Bronchial epithelial cell (primary cell): ENCODE measurements at regions not wholly inside any gene's neighbourhood (a gene's known extent, or its start where the extent isn't known, plus 50 kb on each side); places are given as distances from the start of the nearest gene placed in this dataset.

Source experiments
- DNase-seq: peaks from one replicate; pipeline ENCODE4 v3.0.0-alpha.2; 2010; ENCODE audit warnings: low read depth
- FAIRE-seq: peaks from 2 replicates; lab custom pipeline; 2011; peaks lifted over from hg19 to GRCh38; lab: Jason Lieb, UNC
- H3K27me3 ChIP-seq: 2 replicates; pipeline ENCODE4 v1.5.1; 2011; ENCODE audit warnings: low read length; ENCODE audit not compliant: control insufficient read depth, insufficient read depth
- H3K36me3 ChIP-seq: 2 replicates; pipeline ENCODE4 v1.5.1; 2011; ENCODE audit warnings: low read length; ENCODE audit not compliant: control insufficient read depth, insufficient read depth
- H3K4me3 ChIP-seq: 2 replicates; pipeline ENCODE4 v1.5.1; 2011; ENCODE audit warnings: mild to moderate bottlenecking, low read depth, low read length, control low read depth
- CTCF ChIP-seq: IDR thresholded peaks from 2 replicates; pipeline ENCODE4 v1.5.1; 2011; ENCODE audit warnings: mild to moderate bottlenecking, moderate library complexity, low read length, control low read depth, inconsistent platforms; ENCODE audit not compliant: insufficient read depth, severe bottlenecking

- no peak for FAIRE-seq
- TF ChIP-seq CTCF: no peak
- no peak overlapping the region for H3K4me3 ChIP-seq
- DNase-seq: no peak
- no peaks in the 10 kb centered on the region for H3K36me3 ChIP-seq
- no peaks in the 10 kb centered on the region for H3K27me3 ChIP-seq
These were observed 385.9 kb upstream of the CHD1 start for GRCh38 chr5:99314721-99315120.

GRCh38 chr5:99308131-99308530 is 379.3 kb upstream of the CHD1 start:
- no peaks in the 10 kb centered on the region for H3K27me3 ChIP-seq
- DNase-seq: no peak
- no peaks in the 10 kb centered on the region for H3K36me3 ChIP-seq
- FAIRE-seq: no peak
- no peak overlapping the region for H3K4me3 ChIP-seq
- no peak for TF ChIP-seq CTCF

- DNase-seq (no peak), FAIRE-seq (no peak)
- H3K4me3 ChIP-seq: no peak overlapping the region
- no peaks in the 10 kb centered on the region for H3K36me3 ChIP-seq
- no peak for TF ChIP-seq CTCF
- H3K27me3 ChIP-seq: no peaks in the 10 kb centered on the region
These were observed 376.3 kb upstream of the CHD1 start for GRCh38 chr5:99305045-99305580.

GRCh38 chr5:99285606-99286005 is 356.8 kb upstream of the CHD1 start:
- TF ChIP-seq CTCF: no peak
- Histone ChIP-seq H3K4me3 (no peak overlapping the region), H3K27me3 (no peaks in the 10 kb centered on the region), H3K36me3 (no peaks in the 10 kb centered on the region)
- FAIRE-seq: no peak
- DNase-seq: no peak

- no peak for DNase-seq
- peak; percentile 43 for FAIRE-seq
- Histone ChIP-seq H3K4me3 (no peak overlapping the region), H3K36me3 (no peaks in the 10 kb centered on the region), H3K27me3 (no peaks in the 10 kb centered on the region)
- no peak for TF ChIP-seq CTCF
These were observed 346.3 kb upstream of the CHD1 start for GRCh38 chr5:99275128-99275527.

- no peak for FAIRE-seq
- H3K27me3 ChIP-seq: no peaks in the 10 kb centered on the region
These were observed 343.8 kb upstream of the CHD1 start for GRCh38 chr5:99272576-99272975.

More at GRCh38 chr5:99272576-99272975, 343.8 kb upstream of the CHD1 start:
- no peak for TF ChIP-seq CTCF
- H3K36me3 ChIP-seq: no peaks in the 10 kb centered on the region
- no peak for DNase-seq
- no peak overlapping the region for H3K4me3 ChIP-seq
